Smooth muscle cell (in vitro differentiated cells): ENCODE measurements at regions not wholly inside any gene's neighbourhood (a gene's known extent, or its start where the extent isn't known, plus 50 kb on each side); places are given as distances from the start of the nearest gene placed in this dataset.

ENCODE experiments used
- DNase-seq: peaks from one replicate; lab custom pipeline; 2025; ENCODE audit not compliant: unreplicated experiment; lab: John Stamatoyannopoulos, UW
- H2AFZ ChIP-seq: fragments of 200-600 bp; sonication (generic); 2 replicates; pipeline ENCODE4 v1.6.0; 2016; ENCODE audit warnings: antibody characterized with exemption, low read depth, mild to moderate bottlenecking
- H3F3A ChIP-seq: fragments of 200-600 bp; sonication (generic); 2 replicates; pipeline ENCODE4 v1.6.0; 2017; ENCODE audit warnings: antibody characterized with exemption, low read depth
- H3K27ac ChIP-seq: fragments of 200-600 bp; sonication (generic); 2 replicates; pipeline ENCODE4 v1.5.1; 2016; ENCODE audit warnings: low read depth, mild to moderate bottlenecking
- H3K27me3 ChIP-seq: fragments of 200-600 bp; sonication (generic); 2 replicates; pipeline ENCODE4 v1.6.1; 2016; ENCODE audit warnings: low read depth, mild to moderate bottlenecking
- H3K36me3 ChIP-seq: fragments of 200-600 bp; sonication (generic); 2 replicates; pipeline ENCODE4 v1.5.1; 2016; ENCODE audit warnings: low read depth
- H3K4me1 ChIP-seq: fragments of 200-600 bp; sonication (generic); 2 replicates; pipeline ENCODE4 v1.5.1; 2016; ENCODE audit warnings: low read depth
- H3K4me2 ChIP-seq: fragments of 200-600 bp; sonication (generic); 2 replicates; pipeline ENCODE4 v1.6.0; 2016; ENCODE audit warnings: mild to moderate bottlenecking
- H3K4me3 ChIP-seq: fragments of 200-600 bp; sonication (generic); 2 replicates; pipeline ENCODE4 v1.5.1; 2016; ENCODE audit warnings: mild to moderate bottlenecking
- H3K79me2 ChIP-seq: fragments of 200-600 bp; sonication (generic); 2 replicates; pipeline ENCODE4 v1.6.0; 2016; ENCODE audit warnings: low read depth, mild to moderate bottlenecking
- H3K9ac ChIP-seq: fragments of 200-600 bp; sonication (generic); 2 replicates; pipeline ENCODE4 v1.6.0; 2016; ENCODE audit warnings: low read depth
- H3K9me3 ChIP-seq: fragments of 200-600 bp; sonication (generic); replicated peaks from 2 replicates; pipeline ENCODE4 v1.5.1; 2016; ENCODE audit warnings: low read depth
- H4K20me1 ChIP-seq: fragments of 200-600 bp; sonication (generic); 2 replicates; pipeline ENCODE4 v1.6.0; 2016; ENCODE audit warnings: low read depth
- CTCF ChIP-seq: fragments of 200-600 bp; sonication (generic); IDR thresholded peaks from 2 replicates; pipeline ENCODE4 v1.5.1; 2017; ENCODE audit warnings: borderline replicate concordance, mild to moderate bottlenecking, antibody characterized with exemption; ENCODE audit not compliant: insufficient read depth, poor library complexity, severe bottlenecking
- WGBS: methylation state at CpG from one replicate; pipeline ENCODE4 v1.1.7; 2016; ENCODE audit warnings: low lambda C conversion rate; 5-methylcytosine and 5-hydroxymethylcytosine counted together

GRCh38 chr17:15091825-15092224, 173.3 kb downstream of the PMP22 start:
- Histone ChIP-seq H4K20me1 (no peaks in the 10 kb centered on the region), H3K9ac (no peak overlapping the region), H3K79me2 (no peaks in the 10 kb centered on the region), H3K9me3 (no peaks in the 10 kb centered on the region), H3K4me1 (no peaks in the 10 kb centered on the region), H3K27ac (no peak overlapping the region), H3K4me2 (no peak overlapping the region), H3K27me3 (peaks cover 12% of the 10 kb centered on the region), H3F3A (no peaks in the 10 kb centered on the region), H3K4me3 (no peak overlapping the region), H3K36me3 (no peaks in the 10 kb centered on the region), H2AFZ (no peak overlapping the region)
- 91% methylated on average over 2 of the region's 2 CpGs for WGBS
- no peak for DNase-seq
- TF ChIP-seq CTCF, result no peak

- Histone ChIP-seq H3K9ac (no peak overlapping the region), H4K20me1 (no peaks in the 10 kb centered on the region), H3F3A (no peaks in the 10 kb centered on the region), H2AFZ (no peak overlapping the region), H3K4me3 (no peak overlapping the region), H3K36me3 (no peaks in the 10 kb centered on the region), H3K9me3 (no peaks in the 10 kb centered on the region), H3K79me2 (no peaks in the 10 kb centered on the region), H3K27me3 (peaks cover 12% of the 10 kb centered on the region), H3K4me1 (no peaks in the 10 kb centered on the region), H3K27ac (no peak overlapping the region), H3K4me2 (no peak overlapping the region)
- 94% methylated on average over 8 of the region's 8 CpGs for WGBS
- no peak for DNase-seq
- no peak for TF ChIP-seq CTCF
Observed at GRCh38 chr17:15090533-15090932, 174.6 kb downstream of the PMP22 start.

GRCh38 chr17:15087946-15088345, 177.2 kb downstream of the PMP22 start:
- no peaks in the 10 kb centered on the region for H3K4me1 ChIP-seq
- H2AFZ ChIP-seq, result no peak overlapping the region
- H4K20me1 ChIP-seq, result no peaks in the 10 kb centered on the region
- no peaks in the 10 kb centered on the region for H3K9me3 ChIP-seq
- H3K4me3 ChIP-seq, result no peak overlapping the region
- no peak overlapping the region for H3K9ac ChIP-seq
- H3F3A ChIP-seq, result no peaks in the 10 kb centered on the region
- H3K36me3 ChIP-seq, result no peaks in the 10 kb centered on the region
- no peak overlapping the region for H3K27ac ChIP-seq
- peaks cover 30% of the 10 kb centered on the region for H3K27me3 ChIP-seq
- H3K4me2 ChIP-seq, result no peak overlapping the region
- TF ChIP-seq CTCF, result no peak
- H3K79me2 ChIP-seq, result no peaks in the 10 kb centered on the region
- WGBS, result 78% methylated on average over 3 of the region's 3 CpGs
- no peak for DNase-seq

GRCh38 chr17:15086776-15087295, 178.3 kb downstream of the PMP22 start:
- H3K4me3 ChIP-seq, result no peak overlapping the region
- no peaks in the 10 kb centered on the region for H3F3A ChIP-seq
- peaks cover 30% of the 10 kb centered on the region for H3K27me3 ChIP-seq
- no peak overlapping the region for H3K4me2 ChIP-seq
- H3K36me3 ChIP-seq, result no peaks in the 10 kb centered on the region
- no peaks in the 10 kb centered on the region for H4K20me1 ChIP-seq
- H3K9ac ChIP-seq, result no peak overlapping the region
- H3K79me2 ChIP-seq, result no peaks in the 10 kb centered on the region
- no peak overlapping the region for H3K27ac ChIP-seq
- 91% methylated on average over 11 of the region's 11 CpGs for WGBS
- H3K9me3 ChIP-seq, result no peaks in the 10 kb centered on the region
- no peaks in the 10 kb centered on the region for H3K4me1 ChIP-seq
- TF ChIP-seq CTCF, result no peak
- no peak overlapping the region for H2AFZ ChIP-seq
- no peak for DNase-seq
